Spleen (tissue), 11 donors: ENCODE measurements at regions not wholly inside any gene's neighbourhood (a gene's known extent, or its start where the extent isn't known, plus 50 kb on each side); places are given as distances from the start of the nearest gene placed in this dataset.
A peak's percentile ranks its signal among the peaks of the same experiment; 100 is the strongest.

ENCODE experiments used
- DNase-seq: peaks from one replicate; pipeline ENCODE4 v3.0.0-alpha.2; 2020
- H3K27ac ChIP-seq, 8 donors: fragments of 200-600 bp; sonication (generic) in 7 of 8; 1 replicate in 4 of 8; 2 replicates in 4 of 8; pipeline versions ENCODE4 v1.5.0 to v1.8.0; 2016 to 2021; ENCODE audit warnings: inconsistent platforms in 4 of 8, mild to moderate bottlenecking in 4 of 8, moderate library complexity in 1 of 8
- H3K27me3 ChIP-seq, 7 donors: fragments of 200-600 bp; sonication (generic) in 6 of 7; replicated peaks in 1 of 7; 1 replicate in 4 of 7; 2 replicates in 3 of 7; pipeline versions ENCODE4 v1.5.0 to v1.8.0; 2016 to 2021; ENCODE audit warnings: inconsistent platforms in 3 of 7, mild to moderate bottlenecking in 1 of 7
- H3K36me3 ChIP-seq, 6 donors: fragments of 200-600 bp; sonication (generic) in 5 of 6; 1 replicate in 4 of 6; 2 replicates in 2 of 6; pipeline versions ENCODE4 v1.5.0 to v1.8.0; 2016 to 2021; ENCODE audit warnings: inconsistent platforms in 2 of 6
- H3K4me1 ChIP-seq, 6 donors: fragments of 200-600 bp; sonication (generic) in 5 of 6; 1 replicate in 3 of 6; 2 replicates in 3 of 6; pipeline versions ENCODE4 v1.5.0 to v1.8.0; 2016 to 2021; ENCODE audit warnings: inconsistent platforms in 3 of 6
- H3K4me3 ChIP-seq, 8 donors: fragments of 200-600 bp; sonication (generic) in 7 of 8; 1 replicate in 4 of 8; 2 replicates in 4 of 8; pipeline versions ENCODE4 v1.5.0 to v1.8.0; 2016 to 2021; ENCODE audit warnings: inconsistent platforms in 4 of 8, mild to moderate bottlenecking in 4 of 8, moderate library complexity in 2 of 8
- H3K9me3 ChIP-seq, 8 donors: fragments of 200-600 bp; sonication (generic) in 7 of 8; 1 replicate in 4 of 8; 2 replicates in 4 of 8; pipeline versions ENCODE4 v1.5.0 to v1.8.0; 2016 to 2021; ENCODE audit warnings: inconsistent platforms in 4 of 8
- POLR2A ChIP-seq, 3 donors: fragments of 450-650 bp; IDR thresholded peaks; one replicate each; pipeline ENCODE4 v1.5.1; 2017; ENCODE audit warnings: antibody characterized with exemption in 3 of 3, mild to moderate bottlenecking in 1 of 3
- POLR2AphosphoS5 ChIP-seq, 3 donors: sonication (generic); formaldehyde crosslinking; IDR thresholded peaks; one replicate each; pipeline ENCODE4 v1.5.1; 2017; ENCODE audit warnings: antibody characterized with exemption in 3 of 3
- WGBS, 5 donors: extraction: QIAGEN DNeasy Blood & Tissue Kit in 3 of 5; methylation state at CpG; one replicate each; pipeline versions ENCODE4 v1.1.5 to v1.1.7; 2013 to 2018; 5-methylcytosine and 5-hydroxymethylcytosine counted together
- intact Hi-C: fragments of 100-400 bp; cut with DNase I; formaldehyde crosslinking; loops from one replicate; pipeline ENCODE4 v1.15.0; 2023; ENCODE audit warnings: low total_unique reads
- TF ChIP-seq, protein P1 (sequence below), 11 experiments: fragments of 200-600 bp in 7 of 11; fragments of 450-650 bp in 4 of 11; sonication (generic) in 4 of 11; IDR thresholded peaks in 8 of 11; conservative IDR thresholded peaks in 3 of 11; 1 replicate in 7 of 11; 2 replicates in 4 of 11; pipeline versions ENCODE4 v1.4.0 to v1.8.0; 2016 to 2021; ENCODE audit warnings: antibody characterized with exemption in 11 of 11, inconsistent platforms in 4 of 11, mild to moderate bottlenecking in 1 of 11
- donor health status: healthy with polysubstance abuse.
- donor health status: DM: no; HTN: no; CAD: no; lungs with moderate emphysema.
- donor health status: DM: no; HTN: no; CAD: no.
- donor health status: Bipolar disorder and iron deficiency.
- donor health status: healthy.
- donor health status: DM: no; HTN: no; CAD: no.
- donor health status: DM: yes; HTN: yes; CAD: no.

DNA sequence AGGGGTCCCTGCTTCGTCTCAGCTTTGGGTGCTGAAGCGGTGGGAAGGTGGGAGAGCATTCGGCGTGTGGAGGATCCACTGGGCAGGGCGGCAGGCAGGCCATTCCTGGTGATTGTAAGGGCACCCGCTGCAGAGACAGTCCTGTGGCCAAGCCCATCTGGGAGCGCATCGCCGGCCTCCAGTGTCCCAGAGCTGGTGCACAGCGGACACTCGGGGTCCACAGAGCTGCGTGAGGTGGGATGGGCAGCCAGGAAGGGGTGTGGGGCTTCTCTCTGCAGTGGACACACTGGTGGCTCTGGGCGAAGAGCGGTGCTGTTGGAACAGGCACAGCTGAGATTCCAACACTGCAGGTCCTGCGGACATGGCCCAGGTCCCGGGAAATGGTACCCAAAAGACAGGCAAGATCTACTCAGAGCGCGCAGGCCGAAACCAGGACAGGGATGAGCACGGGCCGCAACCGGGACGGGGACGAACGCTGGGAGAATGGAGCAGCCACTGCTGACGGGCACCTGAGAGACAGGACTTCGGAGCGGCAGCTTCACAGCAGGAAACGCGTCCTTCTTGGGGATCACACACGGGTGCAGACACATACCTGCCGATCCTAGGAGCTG, 188.2 kb downstream of the ERMARD start:
- 90 to 93% (median 92%) methylated on average over 32 of the region's 32 CpGs for WGBS, 5 donors
- Histone ChIP-seq H3K9me3 (peaks cover 0 to 17% (median 12%) of the 10 kb centered on the region in 8 donors), H3K4me1 (no peaks in the 10 kb centered on the region), H3K36me3 (no peaks in the 10 kb centered on the region), H3K27me3 (peaks cover 0 to 77% (median 0%) of the 10 kb centered on the region in 7 donors), H3K4me3 (no peak overlapping the region), H3K27ac (no peak overlapping the region)
- TF ChIP-seq, protein P1, sequence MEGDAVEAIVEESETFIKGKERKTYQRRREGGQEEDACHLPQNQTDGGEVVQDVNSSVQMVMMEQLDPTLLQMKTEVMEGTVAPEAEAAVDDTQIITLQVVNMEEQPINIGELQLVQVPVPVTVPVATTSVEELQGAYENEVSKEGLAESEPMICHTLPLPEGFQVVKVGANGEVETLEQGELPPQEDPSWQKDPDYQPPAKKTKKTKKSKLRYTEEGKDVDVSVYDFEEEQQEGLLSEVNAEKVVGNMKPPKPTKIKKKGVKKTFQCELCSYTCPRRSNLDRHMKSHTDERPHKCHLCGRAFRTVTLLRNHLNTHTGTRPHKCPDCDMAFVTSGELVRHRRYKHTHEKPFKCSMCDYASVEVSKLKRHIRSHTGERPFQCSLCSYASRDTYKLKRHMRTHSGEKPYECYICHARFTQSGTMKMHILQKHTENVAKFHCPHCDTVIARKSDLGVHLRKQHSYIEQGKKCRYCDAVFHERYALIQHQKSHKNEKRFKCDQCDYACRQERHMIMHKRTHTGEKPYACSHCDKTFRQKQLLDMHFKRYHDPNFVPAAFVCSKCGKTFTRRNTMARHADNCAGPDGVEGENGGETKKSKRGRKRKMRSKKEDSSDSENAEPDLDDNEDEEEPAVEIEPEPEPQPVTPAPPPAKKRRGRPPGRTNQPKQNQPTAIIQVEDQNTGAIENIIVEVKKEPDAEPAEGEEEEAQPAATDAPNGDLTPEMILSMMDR (IDR thresholded peaks at IDR 0.05 in 8 of 11, conservative IDR thresholded peaks at IDR 0.05 in 3 of 11): no peak
- no peak for TF ChIP-seq POLR2AphosphoS5 (IDR thresholded peaks at IDR 0.05)
- TF ChIP-seq POLR2A (IDR thresholded peaks at IDR 0.05): no peak
- intact Hi-C loops: loop anchor here (10.0 kb wide), 1 partner anchor 575 kb away; no protein-coding TSS in a partner anchor
- DNase-seq: peak; percentile 67

DNA sequence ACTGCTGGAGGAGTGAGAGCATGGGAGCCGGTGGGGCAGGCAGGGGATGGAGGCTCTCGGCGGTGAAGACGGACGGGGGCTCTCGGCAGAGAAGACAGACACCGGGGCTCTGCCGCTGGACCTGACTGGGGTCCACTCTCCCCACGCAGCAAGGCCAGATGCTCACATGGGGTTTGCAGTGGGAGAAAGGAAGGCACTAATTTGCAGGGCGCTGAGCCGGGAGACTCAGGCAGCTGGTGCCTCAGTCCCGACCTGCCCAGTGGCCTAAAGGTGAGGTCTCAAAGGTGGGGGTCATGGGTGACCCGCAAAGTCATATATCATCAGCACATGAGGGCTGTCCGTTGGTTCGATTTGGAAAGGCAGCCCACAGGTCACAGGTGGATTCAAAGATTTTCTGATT, 187.3 kb downstream of the ERMARD start:
- no peaks in the 10 kb centered on the region for H3K36me3 ChIP-seq
- no peak overlapping the region for H3K27ac ChIP-seq
- H3K4me1 ChIP-seq: no peaks in the 10 kb centered on the region
- intact Hi-C loops: loop anchor here (10.0 kb wide), 1 partner anchor 576 kb away; no protein-coding TSS in a partner anchor
- peaks cover 0 to 7% (median 5%) of the 10 kb centered on the region in 8 donors for H3K9me3 ChIP-seq
- DNase-seq: no peak
- WGBS, 5 donors: 78 to 90% (median 88%) methylated on average over 15 of the region's 15 CpGs
- TF ChIP-seq, protein P1 (IDR thresholded peaks at IDR 0.05 in 8 of 11, conservative IDR thresholded peaks at IDR 0.05 in 3 of 11): no peak
- TF ChIP-seq POLR2A (IDR thresholded peaks at IDR 0.05) (no peak), POLR2AphosphoS5 (IDR thresholded peaks at IDR 0.05) (no peak)
- peaks cover 0 to 82% (median 0%) of the 10 kb centered on the region in 7 donors for H3K27me3 ChIP-seq
- no peak overlapping the region for H3K4me3 ChIP-seq

DNA sequence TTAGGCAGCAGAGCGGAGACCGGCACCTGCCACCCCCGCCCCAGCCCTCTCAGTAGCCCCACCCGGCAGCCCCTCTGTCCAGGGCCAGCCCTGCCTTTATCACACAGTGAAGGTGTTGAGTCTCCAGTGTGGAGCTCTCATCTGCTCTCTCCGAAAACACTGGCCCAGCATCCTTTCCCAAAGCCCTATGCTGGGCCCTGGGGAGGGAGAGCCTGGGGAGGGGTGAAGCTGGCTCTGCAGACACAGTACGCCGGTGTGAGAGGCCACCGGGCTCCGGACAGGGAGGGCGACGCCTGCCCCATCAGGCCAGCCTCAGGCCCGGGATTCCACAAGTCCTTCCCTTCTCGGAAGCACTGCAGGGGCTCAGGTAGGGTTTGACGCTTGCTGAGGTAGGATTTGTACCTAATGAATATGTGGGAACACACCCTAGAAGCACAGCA, 186.9 kb downstream of the ERMARD start:
- Histone ChIP-seq H3K27me3 (peaks cover 0 to 77% (median 0%) of the 10 kb centered on the region in 7 donors), H3K36me3 (no peaks in the 10 kb centered on the region), H3K4me1 (no peaks in the 10 kb centered on the region), H3K4me3 (no peak overlapping the region), H3K27ac (no peak overlapping the region), H3K9me3 (peaks cover 0 to 3% (median under 1%) of the 10 kb centered on the region in 8 donors)
- intact Hi-C loops: loop anchor here (10.0 kb wide), 1 partner anchor 577 kb away; no protein-coding TSS in a partner anchor
- no peak for DNase-seq
- TF ChIP-seq POLR2A (IDR thresholded peaks at IDR 0.05) (no peak), POLR2AphosphoS5 (IDR thresholded peaks at IDR 0.05) (no peak)
- TF ChIP-seq, protein P1 (IDR thresholded peaks at IDR 0.05 in 8 of 11, conservative IDR thresholded peaks at IDR 0.05 in 3 of 11): no peak
- WGBS, 5 donors: 78 to 88% (median 84%) methylated on average over 10 to 14 of the region's 14 CpGs
